Suprapubic skin (tissue), 3 donors: ENCODE measurements at regions not wholly inside any gene's neighbourhood (a gene's known extent, or its start where the extent isn't known, plus 50 kb on each side); places are given as distances from the start of the nearest gene placed in this dataset.
"Not testable (repeated sequence)": the region's sequence is repeated elsewhere in the genome, so short reads cannot be mapped to it uniquely, and the experiment has no call there.

Experiments used
- CTCF ChIP-seq, 2 donors: fragments of 200-600 bp in 1 of 2; fragments of 450-650 bp in 1 of 2; sonication (generic) in 1 of 2; IDR thresholded peaks; one replicate each; pipeline ENCODE4 v1.5.1; 2016 to 2019; ENCODE audit warnings: antibody characterized with exemption in 2 of 2, mild to moderate bottlenecking in 1 of 2, moderate library complexity in 1 of 2
- POLR2A ChIP-seq, 2 donors: fragments of 450-650 bp; IDR thresholded peaks; one replicate each; pipeline ENCODE4 v1.6.1; 2017; ENCODE audit warnings: antibody characterized with exemption in 2 of 2, mild to moderate bottlenecking in 2 of 2, moderate library complexity in 2 of 2

DNA sequence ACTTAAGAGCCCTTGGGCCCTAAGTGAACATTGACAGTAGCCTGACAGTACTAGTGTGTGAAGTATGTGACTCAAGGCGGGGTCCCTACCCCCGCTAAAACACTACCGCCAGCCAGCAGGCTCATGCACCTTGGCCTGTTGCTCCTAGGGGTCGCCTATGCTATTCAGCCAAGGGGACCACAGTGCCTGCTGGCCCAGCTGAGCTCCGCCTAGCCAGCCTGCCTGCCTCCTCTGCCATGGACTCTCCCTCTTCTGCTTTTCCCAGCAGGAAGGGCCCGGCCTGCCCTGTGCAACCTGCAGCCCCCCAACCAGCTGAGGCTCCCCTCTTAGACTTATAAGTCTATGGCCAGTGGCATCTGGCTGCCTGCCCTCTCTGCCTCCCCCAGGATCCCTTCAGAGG is 193.1 kb downstream of the MSX2 start:
- not testable (repeated sequence) for TF ChIP-seq CTCF, POLR2A (IDR thresholded peaks at IDR 0.05)
